Activated naive CD4-positive, alpha-beta T cell treated with anti-CD3 and anti-CD28 coated beads for 36 hours (primary cell): ENCODE measurements at regions not wholly inside any gene's neighbourhood (a gene's known extent, or its start where the extent isn't known, plus 50 kb on each side); places are given as distances from the start of the nearest gene placed in this dataset.
"Not testable (repeated sequence)": the region's sequence is repeated elsewhere in the genome, so short reads cannot be mapped to it uniquely, and the experiment has no call there.

Experiments used
- CTCF ChIA-PET: fragments of 350-600 bp; sonication (Branson Sonifier 250); formaldehyde crosslinking; loops from one replicate; lab custom pipeline; 2021; ENCODE audit warnings: antibody characterized with exemption; lab: Charles Lee
- DNase-seq: peaks from one replicate; pipeline ENCODE4 v3.0.0-alpha.2; 2020
- H3K27ac Mint-ChIP-seq: one replicate; pipeline ENCODE4 v1.8.0; 2021; ENCODE audit warnings: mild to moderate bottlenecking, mixed read lengths
- H3K27me3 Mint-ChIP-seq: one replicate; pipeline ENCODE4 v1.8.0; 2021; ENCODE audit warnings: low read depth, mixed read lengths
- H3K36me3 Mint-ChIP-seq: one replicate; pipeline ENCODE4 v1.8.0; 2021; ENCODE audit warnings: low read depth, mixed read lengths
- H3K4me1 Mint-ChIP-seq: one replicate; pipeline ENCODE4 v1.8.0; 2021; ENCODE audit warnings: low read depth, mixed read lengths
- H3K4me3 Mint-ChIP-seq: one replicate; pipeline ENCODE4 v1.8.0; 2021; ENCODE audit warnings: mild to moderate bottlenecking, moderate library complexity, mixed read lengths
- H3K9me3 Mint-ChIP-seq: one replicate; pipeline ENCODE4 v1.8.0; 2021; ENCODE audit warnings: mixed read lengths
- intact Hi-C: fragments of 100-400 bp; cut with micrococcal nuclease; formaldehyde crosslinking; loops from one replicate; pipeline ENCODE4 v1.15.1; 2023

DNA sequence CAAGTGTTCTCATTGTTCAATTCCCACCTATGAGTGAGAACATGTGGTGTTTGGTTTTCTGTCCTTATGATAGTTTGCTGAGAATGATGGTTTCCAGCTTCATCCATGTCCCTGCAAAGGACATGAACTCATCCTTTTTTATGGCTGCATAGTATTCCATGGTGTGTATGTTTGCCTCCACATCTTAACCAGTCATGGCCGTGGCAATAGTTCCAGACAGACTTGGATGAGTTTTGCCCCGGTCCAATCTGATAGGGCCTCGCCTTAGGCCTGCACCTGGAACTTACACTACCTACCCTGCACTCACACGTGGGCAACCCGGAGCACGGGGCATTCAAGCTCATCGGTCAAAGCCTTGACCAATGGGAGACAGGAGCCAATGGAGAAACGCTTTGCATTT lies 197.0 kb downstream of the BARX2 start:
- H3K4me3 Mint-ChIP-seq, intact Hi-C loops, H3K4me1 Mint-ChIP-seq, H3K27ac Mint-ChIP-seq, DNase-seq, CTCF ChIA-PET, H3K36me3 Mint-ChIP-seq: not testable (repeated sequence)
- Mint-ChIP-seq H3K27me3 (peaks cover 14% of the 10 kb centered on the region), H3K9me3 (peaks cover 14% of the 10 kb centered on the region)

DNA sequence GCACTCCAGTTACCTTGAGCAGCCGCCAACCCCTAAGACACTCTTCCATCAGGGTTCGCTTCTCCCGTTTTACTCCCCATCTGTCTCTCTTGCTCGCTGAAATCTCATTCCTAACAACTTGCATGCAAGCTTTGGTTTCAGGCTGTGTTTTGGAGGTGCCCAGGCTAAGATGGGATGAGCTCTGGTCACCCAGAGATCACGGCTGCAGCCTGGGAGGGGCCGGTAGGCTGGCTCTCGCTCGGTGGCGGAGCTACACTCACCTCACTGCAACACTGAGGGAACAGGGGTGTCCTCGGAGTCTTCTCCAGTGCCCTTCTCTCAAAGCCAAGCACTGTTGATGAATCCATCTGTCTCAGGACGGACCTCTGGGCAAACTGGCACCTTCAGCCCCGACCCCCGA lies 197.5 kb downstream of the BARX2 start:
- no peaks in the 10 kb centered on the region for H3K36me3 Mint-ChIP-seq
- DNase-seq = no peak
- no peaks in the 10 kb centered on the region for H3K4me1 Mint-ChIP-seq
- H3K9me3 Mint-ChIP-seq = peaks cover 14% of the 10 kb centered on the region
- H3K4me3 Mint-ChIP-seq = no peak overlapping the region
- H3K27ac Mint-ChIP-seq = no peak overlapping the region
- CTCF ChIA-PET = no interaction called here
- H3K27me3 Mint-ChIP-seq = peaks cover 14% of the 10 kb centered on the region
- intact Hi-C loops = no loop called here

DNA sequence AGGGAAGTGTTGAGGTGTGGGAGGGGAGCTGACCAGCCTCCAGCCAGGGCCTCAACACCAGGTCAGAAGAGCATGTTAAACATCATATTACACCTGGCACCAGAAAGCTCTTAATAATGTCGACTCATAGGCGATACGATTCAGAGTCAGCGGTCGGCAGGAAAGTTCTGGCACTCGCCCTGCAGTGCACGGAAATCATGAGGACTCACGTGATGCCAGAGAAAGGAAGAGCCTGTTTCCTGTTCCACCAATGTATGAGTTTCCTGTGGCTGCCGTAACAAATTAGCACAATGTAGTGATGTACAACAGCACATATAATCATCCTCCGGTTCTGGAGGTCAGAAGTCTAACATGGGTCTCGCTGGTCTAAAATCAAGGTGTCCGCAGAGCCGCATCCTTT lies 198.8 kb downstream of the BARX2 start:
- H3K27ac Mint-ChIP-seq = no peak overlapping the region
- H3K36me3 Mint-ChIP-seq = no peaks in the 10 kb centered on the region
- H3K27me3 Mint-ChIP-seq = peaks cover 17% of the 10 kb centered on the region
- CTCF ChIA-PET = interaction anchor here (0.7 kb wide), 1 partner anchor 121 kb away, joined by 4 read pairs; no protein-coding TSS in a partner anchor
- H3K9me3 Mint-ChIP-seq = peaks cover 9% of the 10 kb centered on the region
- H3K4me3 Mint-ChIP-seq = no peak overlapping the region
- no peaks in the 10 kb centered on the region for H3K4me1 Mint-ChIP-seq
- DNase-seq = no peak
- intact Hi-C loops = no loop called here

DNA sequence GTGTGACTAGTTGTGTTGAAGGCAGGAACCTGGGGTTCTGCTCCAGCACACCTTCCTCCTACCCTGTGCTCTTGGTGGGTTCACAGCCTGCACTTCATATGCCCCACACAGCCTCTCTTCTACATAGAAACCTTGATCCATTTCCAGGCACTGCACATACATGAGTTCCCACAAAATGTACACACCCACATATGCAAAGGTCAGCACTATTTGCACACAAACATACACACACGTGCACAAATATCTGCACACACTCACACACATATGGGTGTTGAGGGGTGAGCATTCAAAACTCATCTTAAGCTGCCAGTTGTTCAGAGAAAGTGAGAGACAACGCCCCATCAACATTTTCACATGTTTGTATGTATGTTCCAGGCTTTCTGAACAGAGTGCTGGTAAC lies 201.0 kb downstream of the BARX2 start:
- H3K4me1 Mint-ChIP-seq = no peaks in the 10 kb centered on the region

DNA sequence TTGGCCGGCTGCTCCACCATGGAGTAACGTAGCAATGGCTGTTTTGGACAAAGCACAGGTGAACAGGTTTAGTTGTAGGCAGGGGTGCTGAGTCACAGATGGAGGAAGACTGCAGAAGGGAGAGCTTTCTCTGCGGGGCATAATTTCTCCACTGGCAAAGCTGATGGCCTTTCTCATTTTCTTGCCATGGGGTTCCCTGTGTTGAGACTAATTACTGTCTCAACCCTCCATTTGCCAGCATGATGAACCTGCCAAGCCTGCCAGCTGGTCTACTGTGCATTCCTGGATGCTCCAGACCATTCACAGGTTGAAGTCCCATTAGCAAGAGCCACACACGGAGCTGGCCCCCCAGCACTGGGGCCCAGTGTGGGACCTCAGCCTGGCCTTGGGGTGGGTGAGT lies 202.4 kb downstream of the BARX2 start:
- Mint-ChIP-seq H3K9me3 (peaks cover 3% of the 10 kb centered on the region), H3K4me3 (no peak overlapping the region), H3K36me3 (no peaks in the 10 kb centered on the region), H3K4me1 (no peaks in the 10 kb centered on the region), H3K27me3 (peaks cover 17% of the 10 kb centered on the region), H3K27ac (no peak overlapping the region)
- DNase-seq = no peak
- intact Hi-C loops = no loop called here
- CTCF ChIA-PET = no interaction called here

More for the DNA sequence above, 201.0 kb downstream of the BARX2 start:
- no peak overlapping the region for H3K27ac Mint-ChIP-seq
- no peaks in the 10 kb centered on the region for H3K36me3 Mint-ChIP-seq
- H3K4me3 Mint-ChIP-seq = no peak overlapping the region
- intact Hi-C loops = no loop called here
- CTCF ChIA-PET = no interaction called here
- no peak for DNase-seq
- peaks cover 17% of the 10 kb centered on the region for H3K27me3 Mint-ChIP-seq
- H3K9me3 Mint-ChIP-seq = peaks cover 3% of the 10 kb centered on the region

DNA sequence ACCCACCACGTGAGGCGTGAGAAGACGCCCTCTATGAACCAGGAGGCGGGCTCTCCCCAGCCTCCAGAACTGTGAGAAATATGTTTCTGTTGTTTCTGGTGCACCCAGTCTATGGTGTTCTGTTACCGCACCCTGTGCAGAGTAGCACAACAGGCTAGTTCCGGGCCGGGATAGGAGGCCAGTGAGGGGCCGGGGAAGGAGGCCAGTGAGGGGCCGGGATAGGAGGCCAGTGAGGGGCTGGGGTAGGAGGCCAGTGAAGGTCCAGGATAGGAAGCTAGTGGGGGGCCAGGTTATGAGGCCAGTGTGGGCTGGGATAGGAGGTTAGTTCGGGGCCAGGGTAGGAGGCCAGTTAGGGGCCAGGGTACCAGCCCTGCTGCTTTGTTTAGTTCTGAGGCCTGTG lies 204.6 kb downstream of the BARX2 start:
- Mint-ChIP-seq H3K9me3 (peaks cover under 1% of the 10 kb centered on the region), H3K36me3 (no peaks in the 10 kb centered on the region), H3K4me1 (no peaks in the 10 kb centered on the region), H3K4me3 (no peak overlapping the region), H3K27ac (no peak overlapping the region), H3K27me3 (peaks cover 13% of the 10 kb centered on the region)
- CTCF ChIA-PET = no interaction called here
- intact Hi-C loops = no loop called here
- no peak for DNase-seq

DNA sequence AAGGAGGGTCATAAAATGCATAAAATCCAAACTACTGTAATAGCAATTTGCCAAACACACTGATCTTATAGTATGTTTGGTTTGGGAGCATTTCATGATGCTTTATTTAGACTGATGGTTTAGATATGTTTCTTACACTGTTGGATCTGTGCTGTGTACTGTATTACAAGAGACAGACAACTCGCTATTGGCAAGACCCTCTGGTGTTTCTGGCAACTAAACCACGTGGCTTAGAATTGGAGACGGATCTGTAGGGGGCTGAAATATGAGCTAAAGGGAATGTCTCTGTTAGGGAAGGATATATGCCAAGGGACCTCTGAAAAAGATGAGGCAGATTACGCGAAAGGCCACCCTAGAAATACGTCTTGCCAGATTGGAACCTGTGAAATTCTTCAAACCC lies 208.7 kb downstream of the BARX2 start:
- H3K27me3 Mint-ChIP-seq = peaks cover 4% of the 10 kb centered on the region
- no peaks in the 10 kb centered on the region for H3K36me3 Mint-ChIP-seq
- no peaks in the 10 kb centered on the region for H3K9me3 Mint-ChIP-seq
- CTCF ChIA-PET = no interaction called here
- intact Hi-C loops = no loop called here
- no peak overlapping the region for H3K4me3 Mint-ChIP-seq
- no peaks in the 10 kb centered on the region for H3K4me1 Mint-ChIP-seq
- DNase-seq = no peak
- H3K27ac Mint-ChIP-seq = no peak overlapping the region

DNA sequence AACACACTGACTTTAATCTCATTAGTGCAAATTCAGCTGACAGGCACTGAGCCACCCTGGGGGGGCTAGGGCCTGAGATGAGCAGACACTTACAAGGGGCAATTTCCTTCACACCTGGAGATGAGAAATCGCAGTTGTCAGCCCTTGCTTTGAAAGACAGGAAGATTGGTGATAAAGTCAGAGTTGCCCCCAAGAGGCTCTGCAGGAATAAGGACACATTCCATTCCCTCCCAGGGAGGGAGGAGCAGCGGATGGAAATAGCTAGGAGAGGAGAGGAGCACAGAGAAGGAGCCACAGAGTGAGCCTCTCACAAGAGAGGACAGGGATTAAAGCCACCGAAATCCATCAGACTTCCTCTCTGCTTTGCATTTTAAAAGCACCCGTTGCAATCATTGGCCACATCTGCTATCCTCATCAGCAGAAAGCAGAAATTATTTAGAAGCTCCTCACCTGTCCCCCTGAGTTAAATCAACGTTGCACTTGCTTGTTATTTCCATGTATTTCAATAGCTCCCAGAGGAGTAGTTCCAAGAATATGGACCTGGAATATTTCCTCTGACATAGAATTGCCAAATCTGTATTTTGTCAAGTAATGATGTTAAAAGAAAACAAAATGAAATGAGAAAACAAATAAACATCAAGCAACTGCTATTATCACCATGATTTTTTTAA lies 213.7 kb downstream of the BARX2 start:
- Mint-ChIP-seq H3K4me1 (no peaks in the 10 kb centered on the region), H3K9me3 (no peaks in the 10 kb centered on the region), H3K27me3 (peaks cover 8% of the 10 kb centered on the region), H3K27ac (no peak overlapping the region), H3K4me3 (no peak overlapping the region), H3K36me3 (no peaks in the 10 kb centered on the region)
- intact Hi-C loops = no loop called here
- CTCF ChIA-PET = interaction anchor here (0.7 to 0.9 kb wide), 2 partner anchors 106 to 108 kb away, joined by 3 to 5 read pairs; no protein-coding TSS in a partner anchor
- no peak for DNase-seq

DNA sequence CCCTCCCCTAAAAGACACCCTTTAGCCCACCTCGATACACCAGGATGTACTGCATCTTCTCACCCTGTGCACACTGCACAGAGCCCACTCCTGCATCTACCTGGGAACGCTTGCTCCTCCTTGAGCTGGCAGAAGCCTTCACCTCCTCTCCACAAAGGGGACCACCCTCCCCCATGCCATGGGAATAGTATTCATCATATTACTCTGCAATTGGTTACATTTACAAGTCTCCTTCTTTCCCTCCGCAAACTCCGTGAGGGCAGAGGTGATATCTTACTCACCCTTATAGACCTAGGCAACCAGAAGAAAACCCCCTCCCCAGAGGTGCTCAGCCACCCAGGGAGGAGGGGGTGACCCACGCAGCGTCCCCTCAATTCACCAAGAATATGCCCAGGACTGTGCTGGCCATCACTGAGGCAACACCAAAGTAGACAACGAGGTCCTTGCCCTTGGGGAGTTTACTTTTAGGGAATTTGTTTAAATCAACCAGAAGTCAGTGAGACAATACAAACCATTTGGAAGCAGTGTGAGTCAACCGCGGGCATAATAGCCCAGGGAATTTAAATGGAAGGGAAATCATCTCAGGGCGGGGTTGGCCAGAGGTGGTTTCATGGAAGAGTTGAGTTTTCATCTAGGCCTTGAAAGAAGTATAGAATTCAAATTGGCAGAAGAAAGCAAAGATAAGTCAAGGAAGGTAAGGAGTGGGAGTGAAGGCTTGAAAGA lies 214.5 kb downstream of the BARX2 start:
- Mint-ChIP-seq H3K4me1 (no peaks in the 10 kb centered on the region), H3K36me3 (no peaks in the 10 kb centered on the region), H3K27me3 (peaks cover 8% of the 10 kb centered on the region), H3K27ac (no peak overlapping the region), H3K9me3 (no peaks in the 10 kb centered on the region), H3K4me3 (no peak overlapping the region)
- CTCF ChIA-PET = interaction anchor here (0.7 to 0.9 kb wide), 2 partner anchors 105 to 107 kb away, joined by 3 to 5 read pairs; no protein-coding TSS in a partner anchor
- no peak for DNase-seq
- intact Hi-C loops = no loop called here

DNA sequence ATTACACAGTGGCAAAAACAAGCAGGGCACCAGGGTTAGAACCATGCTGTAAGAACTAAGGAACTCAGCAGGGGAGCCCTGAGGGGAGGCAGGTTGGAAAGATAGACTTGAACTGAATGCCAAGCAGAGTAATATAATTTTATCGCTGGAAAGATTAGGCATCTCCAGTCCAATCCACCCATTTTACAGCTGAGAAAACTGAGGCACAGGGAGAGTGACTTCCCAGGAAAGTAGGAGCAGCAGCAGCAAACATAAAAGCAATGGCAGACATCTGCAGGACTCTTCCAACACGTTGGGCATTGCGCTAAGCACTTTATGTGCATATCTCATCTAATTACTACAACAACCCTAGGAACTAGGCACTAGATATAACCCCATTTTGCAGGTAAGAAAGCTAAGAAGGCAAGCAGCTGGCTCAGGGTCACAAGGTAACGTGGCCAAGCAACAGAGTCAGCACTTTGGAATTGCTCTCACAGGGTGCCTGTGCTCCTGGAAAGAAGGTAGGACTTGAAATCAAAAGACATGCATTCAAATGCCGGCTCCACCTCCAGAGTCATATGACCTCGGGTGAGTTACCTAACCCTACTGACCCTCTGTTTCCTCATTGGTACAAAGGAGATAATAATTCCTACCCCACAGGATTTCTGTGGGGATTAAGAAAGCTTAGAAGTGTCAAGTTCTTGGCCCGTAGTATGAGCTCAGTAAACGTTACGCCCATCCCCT lies 215.3 kb downstream of the BARX2 start:
- no peaks in the 10 kb centered on the region for H3K9me3 Mint-ChIP-seq
- H3K27ac Mint-ChIP-seq = no peak overlapping the region
- H3K27me3 Mint-ChIP-seq = peaks cover 8% of the 10 kb centered on the region
- no peak overlapping the region for H3K4me3 Mint-ChIP-seq
- no peak for DNase-seq
- CTCF ChIA-PET = no interaction called here
- H3K4me1 Mint-ChIP-seq = no peaks in the 10 kb centered on the region
- H3K36me3 Mint-ChIP-seq = no peaks in the 10 kb centered on the region
- intact Hi-C loops = no loop called here

DNA sequence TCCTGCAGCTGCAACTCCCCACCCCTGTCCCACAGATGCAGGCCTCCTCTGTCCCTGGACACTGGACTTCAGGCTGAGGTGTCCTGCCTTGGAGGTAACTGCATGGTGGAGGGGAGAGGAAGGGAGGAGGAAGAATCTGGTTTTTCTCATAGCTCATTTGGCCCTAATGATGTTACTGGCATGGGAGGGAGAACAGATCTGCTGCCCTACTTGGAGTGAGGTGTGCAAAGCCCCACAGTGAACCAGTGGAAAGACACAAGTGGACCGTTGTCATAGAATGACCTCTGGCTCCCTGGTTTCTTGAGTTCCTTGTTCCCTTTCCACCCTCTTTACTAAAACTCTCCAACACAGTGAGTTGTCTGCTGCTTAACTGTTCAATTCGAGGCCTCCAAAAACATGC lies 215.9 kb downstream of the BARX2 start:
- CTCF ChIA-PET = no interaction called here
- intact Hi-C loops = no loop called here
- H3K27me3 Mint-ChIP-seq = peaks cover 11% of the 10 kb centered on the region
- no peak overlapping the region for H3K27ac Mint-ChIP-seq
- no peaks in the 10 kb centered on the region for H3K4me1 Mint-ChIP-seq
- no peaks in the 10 kb centered on the region for H3K36me3 Mint-ChIP-seq
- H3K4me3 Mint-ChIP-seq = no peak overlapping the region
- DNase-seq = no peak
- H3K9me3 Mint-ChIP-seq = peaks cover 4% of the 10 kb centered on the region

DNA sequence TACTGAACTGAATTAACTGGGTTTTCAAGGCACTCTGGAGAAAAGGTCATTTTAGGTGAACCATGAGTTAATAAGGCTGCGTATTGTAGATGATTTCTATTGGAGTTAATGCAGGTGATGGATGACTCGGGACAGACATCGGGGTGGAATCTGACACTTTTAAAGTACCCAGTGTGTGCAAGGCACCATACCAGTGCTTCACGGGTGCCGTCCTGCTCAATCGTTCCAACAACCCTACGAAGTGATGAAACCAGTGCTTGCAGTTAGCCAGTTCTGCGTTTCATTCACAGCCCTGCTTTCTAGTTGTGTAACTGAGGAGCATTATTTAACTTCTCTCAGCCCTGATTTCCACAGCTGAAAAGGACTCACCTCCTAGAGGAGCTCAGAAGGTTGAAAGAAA lies 216.5 kb downstream of the BARX2 start:
- no peaks in the 10 kb centered on the region for H3K36me3 Mint-ChIP-seq
- peaks cover 13% of the 10 kb centered on the region for H3K27me3 Mint-ChIP-seq

More for the DNA sequence above, 216.5 kb downstream of the BARX2 start:
- H3K4me1 Mint-ChIP-seq = no peaks in the 10 kb centered on the region
- CTCF ChIA-PET = interaction anchor here (0.6 kb wide), 1 partner anchor 203 kb away, joined by 3 read pairs; no protein-coding TSS in a partner anchor
- H3K27ac Mint-ChIP-seq = no peak overlapping the region
- peaks cover 6% of the 10 kb centered on the region for H3K9me3 Mint-ChIP-seq
- intact Hi-C loops = no loop called here
- no peak overlapping the region for H3K4me3 Mint-ChIP-seq
- DNase-seq = no peak
